ENCODE measurements at regions not wholly inside any gene's neighbourhood (a gene's known extent, or its start where the extent isn't known, plus 50 kb on each side); places are given as distances from the start of the nearest gene placed in this dataset.
"Not testable (repeated sequence)": the region's sequence is repeated elsewhere in the genome, so short reads cannot be mapped to it uniquely, and the experiment has no call there.

DNA sequence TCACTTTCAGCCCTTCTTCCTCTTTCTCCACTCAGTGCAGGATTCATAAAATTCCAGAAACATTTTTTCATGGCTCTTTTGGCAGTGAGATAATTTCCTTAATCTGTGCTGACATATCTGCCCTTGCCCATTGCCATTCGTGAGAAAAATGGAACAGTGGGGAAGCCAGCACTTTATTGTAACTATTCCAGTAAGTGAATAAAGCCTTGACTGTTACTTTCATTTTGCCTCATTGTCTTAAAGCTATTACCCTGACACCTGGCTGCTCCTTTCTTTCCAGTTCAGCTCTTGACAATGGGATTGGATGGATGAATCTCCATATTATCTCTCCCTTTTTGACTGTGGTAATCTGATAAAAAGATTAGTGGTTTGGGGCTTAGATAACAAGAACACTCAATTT is 1068.1 kb upstream of the PCDH20 start:
- TF ChIP-seq, protein P1, sequence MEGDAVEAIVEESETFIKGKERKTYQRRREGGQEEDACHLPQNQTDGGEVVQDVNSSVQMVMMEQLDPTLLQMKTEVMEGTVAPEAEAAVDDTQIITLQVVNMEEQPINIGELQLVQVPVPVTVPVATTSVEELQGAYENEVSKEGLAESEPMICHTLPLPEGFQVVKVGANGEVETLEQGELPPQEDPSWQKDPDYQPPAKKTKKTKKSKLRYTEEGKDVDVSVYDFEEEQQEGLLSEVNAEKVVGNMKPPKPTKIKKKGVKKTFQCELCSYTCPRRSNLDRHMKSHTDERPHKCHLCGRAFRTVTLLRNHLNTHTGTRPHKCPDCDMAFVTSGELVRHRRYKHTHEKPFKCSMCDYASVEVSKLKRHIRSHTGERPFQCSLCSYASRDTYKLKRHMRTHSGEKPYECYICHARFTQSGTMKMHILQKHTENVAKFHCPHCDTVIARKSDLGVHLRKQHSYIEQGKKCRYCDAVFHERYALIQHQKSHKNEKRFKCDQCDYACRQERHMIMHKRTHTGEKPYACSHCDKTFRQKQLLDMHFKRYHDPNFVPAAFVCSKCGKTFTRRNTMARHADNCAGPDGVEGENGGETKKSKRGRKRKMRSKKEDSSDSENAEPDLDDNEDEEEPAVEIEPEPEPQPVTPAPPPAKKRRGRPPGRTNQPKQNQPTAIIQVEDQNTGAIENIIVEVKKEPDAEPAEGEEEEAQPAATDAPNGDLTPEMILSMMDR (IDR thresholded peaks at IDR 0.05; ENCODE audit: insufficient read depth, missing control alignments), result no peak
- FAIRE-seq (peak; percentile 97), DNase-seq (ENCODE audit: insufficient read length, low spot score) (no peak)

- DNase-seq (ENCODE audit: insufficient read length, low spot score), result no peak
- TF ChIP-seq, protein P1 (IDR thresholded peaks at IDR 0.05; ENCODE audit: insufficient read depth, missing control alignments), result no peak
- FAIRE-seq, result no peak
Observed at GRCh38 chr13:62482351-62482750, 1066.7 kb upstream of the PCDH20 start.

DNA sequence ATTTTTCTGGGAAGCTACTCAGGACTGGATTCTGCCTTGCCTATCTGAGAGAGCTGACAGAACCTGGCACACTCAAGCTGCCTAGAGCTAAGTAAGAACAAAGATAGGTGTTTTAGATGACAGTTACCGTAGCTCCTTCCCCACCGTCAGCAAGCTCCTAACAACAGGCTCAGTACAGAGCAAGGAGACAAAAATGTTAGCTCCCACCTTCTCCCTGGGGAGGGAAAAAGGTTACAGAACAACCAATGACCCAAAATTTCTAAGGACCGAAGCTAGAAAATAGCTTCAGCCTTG is 1058.2 kb upstream of the PCDH20 start:
- DNase-seq (ENCODE audit: insufficient read length, low spot score), result no peak
- TF ChIP-seq, protein P1 (IDR thresholded peaks at IDR 0.05; ENCODE audit: insufficient read depth, missing control alignments), result no peak
- no peak for FAIRE-seq

DNA sequence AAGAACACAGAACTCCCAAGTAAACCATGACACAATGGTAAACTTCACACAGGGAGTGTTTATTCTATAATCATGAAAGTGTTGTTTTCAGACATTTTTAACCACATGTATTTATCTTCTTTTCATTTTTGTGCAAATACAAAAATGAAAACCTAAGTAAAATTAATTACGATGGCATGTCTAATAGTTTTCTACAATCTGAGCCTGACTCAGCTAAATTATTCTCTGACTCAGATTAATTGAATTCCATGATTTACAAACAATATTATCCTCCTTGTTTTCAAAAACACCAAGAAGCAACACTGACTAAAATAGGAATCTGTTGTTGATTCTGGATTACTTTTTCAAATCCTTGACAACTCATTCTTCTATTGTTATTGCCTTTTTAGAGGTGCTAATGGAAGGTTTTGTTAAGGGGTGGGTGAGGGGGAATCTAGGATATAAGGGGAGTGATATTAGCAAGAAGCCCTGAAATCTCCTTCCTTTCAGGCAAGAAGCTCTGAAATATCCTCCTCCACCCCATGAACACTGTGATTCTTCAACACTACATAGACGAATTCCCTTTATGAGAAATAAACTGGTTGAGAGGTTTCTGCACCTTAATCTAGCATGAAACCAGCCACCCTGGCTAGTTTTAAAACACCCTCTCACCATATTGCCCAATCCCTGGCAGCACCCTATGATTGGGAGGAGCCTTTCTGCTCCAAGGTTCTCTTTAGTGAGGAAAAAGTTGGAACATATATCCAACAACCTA is 1057.7 kb upstream of the PCDH20 start:
- DNase-seq (ENCODE audit: insufficient read length, low spot score) (no peak), FAIRE-seq (no peak)
- TF ChIP-seq, protein P1 (IDR thresholded peaks at IDR 0.05; ENCODE audit: insufficient read depth, missing control alignments), result no peak

DNA sequence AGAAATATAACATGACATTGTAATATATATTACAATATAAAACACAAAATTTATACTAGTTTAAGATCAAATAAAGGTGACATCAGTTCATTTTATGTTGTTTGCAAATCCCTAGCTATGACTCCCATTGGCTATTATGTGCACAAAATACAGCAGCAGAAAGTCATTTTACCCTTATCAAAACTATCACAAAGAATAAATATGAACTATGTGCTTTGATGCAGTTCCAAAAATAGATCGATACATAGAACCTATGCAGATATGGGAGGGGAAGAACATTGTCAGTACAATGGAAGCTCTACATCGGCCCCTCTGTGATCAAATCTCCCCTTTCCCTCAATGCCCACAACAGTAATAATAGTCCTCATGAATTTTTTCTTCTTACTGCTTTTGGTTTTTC is 1038.1 kb upstream of the PCDH20 start:
- TF ChIP-seq, protein P1 (IDR thresholded peaks at IDR 0.05; ENCODE audit: insufficient read depth, missing control alignments), result no peak
- FAIRE-seq, result no peak
- no peak for DNase-seq (ENCODE audit: insufficient read length, low spot score)

- TF ChIP-seq, protein P1 (IDR thresholded peaks at IDR 0.05; ENCODE audit: insufficient read depth, missing control alignments), result no peak
- DNase-seq (ENCODE audit: insufficient read length, low spot score) (no peak), FAIRE-seq (no peak)
Observed at GRCh38 chr13:62450759-62451158, 1035.1 kb upstream of the PCDH20 start.

DNA sequence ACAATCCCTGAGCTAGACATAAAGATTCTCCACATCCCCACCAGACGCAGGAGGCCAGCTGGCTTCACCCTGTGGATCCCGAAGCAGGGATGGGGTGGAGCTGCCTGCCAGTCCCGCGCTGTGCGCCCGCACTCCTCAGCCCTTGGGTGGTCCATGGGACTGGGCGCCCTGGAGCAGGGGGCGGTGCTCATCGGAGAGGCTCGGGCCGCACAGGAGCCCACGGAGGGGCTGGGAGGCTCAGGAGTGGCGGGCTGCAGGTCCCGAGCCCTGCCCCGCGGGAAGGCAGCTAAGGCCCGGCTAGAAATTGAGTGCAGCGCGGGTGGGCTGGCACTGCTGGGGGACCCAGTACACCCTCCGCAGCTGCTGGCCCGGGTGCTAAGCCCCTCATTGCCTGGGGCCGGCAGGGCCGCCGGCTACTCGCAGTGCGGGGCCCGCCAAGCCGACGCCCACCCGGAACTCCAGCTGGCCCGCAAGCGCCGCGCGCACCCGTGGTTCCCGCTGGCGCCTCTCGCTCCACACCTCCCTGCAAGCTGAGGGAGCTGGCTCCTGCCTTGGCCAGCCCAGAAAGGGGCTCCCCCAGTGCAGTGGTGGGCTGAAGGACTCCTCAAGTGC is 1032.2 kb upstream of the PCDH20 start:
- not testable (repeated sequence) for DNase-seq (ENCODE audit: insufficient read length, low spot score); FAIRE-seq
